Fibroblast of lung (primary cell): ENCODE measurements at regions not wholly inside any gene's neighbourhood (a gene's known extent, or its start where the extent isn't known, plus 50 kb on each side); places are given as distances from the start of the nearest gene placed in this dataset.

Source experiments
- EZH2 ChIP-seq: IDR thresholded peaks from 2 replicates; pipeline ENCODE4 v1.5.1; 2012; ENCODE audit warnings: low read length, control low read depth, mild to moderate bottlenecking; ENCODE audit errors: missing control alignments
- TF ChIP-seq, protein P1 (sequence below), 2 donors: IDR thresholded peaks in 1 of 2; conservative IDR thresholded peaks in 1 of 2; 1 replicate in 1 of 2; 2 replicates in 1 of 2; pipeline ENCODE4 v1.5.1; 2011 to 2012; ENCODE audit warnings: low read length in 2 of 2, control low read depth in 1 of 2, inconsistent platforms in 1 of 2, low read depth in 1 of 2, mild to moderate bottlenecking in 1 of 2

DNA sequence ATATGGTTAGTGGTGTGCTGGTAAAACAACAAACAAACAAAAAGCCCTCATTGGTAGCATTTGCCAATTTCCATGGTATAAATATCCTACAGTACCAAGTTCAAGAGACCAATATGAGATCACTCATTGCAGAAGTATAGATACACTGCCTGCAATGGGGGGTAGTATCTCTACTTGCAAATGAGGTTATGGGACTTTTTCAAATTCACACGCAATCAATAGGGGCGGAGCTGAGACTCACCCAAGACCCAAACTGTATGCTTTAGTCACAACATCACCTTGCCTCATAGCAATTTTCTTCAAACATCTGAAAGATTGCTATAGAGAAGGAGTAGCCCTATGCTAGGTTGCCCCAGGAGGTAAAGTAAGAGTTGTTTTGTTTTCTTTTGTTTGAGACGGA lies 93.7 kb downstream of the VCPKMT start:
- TF ChIP-seq, protein P1, sequence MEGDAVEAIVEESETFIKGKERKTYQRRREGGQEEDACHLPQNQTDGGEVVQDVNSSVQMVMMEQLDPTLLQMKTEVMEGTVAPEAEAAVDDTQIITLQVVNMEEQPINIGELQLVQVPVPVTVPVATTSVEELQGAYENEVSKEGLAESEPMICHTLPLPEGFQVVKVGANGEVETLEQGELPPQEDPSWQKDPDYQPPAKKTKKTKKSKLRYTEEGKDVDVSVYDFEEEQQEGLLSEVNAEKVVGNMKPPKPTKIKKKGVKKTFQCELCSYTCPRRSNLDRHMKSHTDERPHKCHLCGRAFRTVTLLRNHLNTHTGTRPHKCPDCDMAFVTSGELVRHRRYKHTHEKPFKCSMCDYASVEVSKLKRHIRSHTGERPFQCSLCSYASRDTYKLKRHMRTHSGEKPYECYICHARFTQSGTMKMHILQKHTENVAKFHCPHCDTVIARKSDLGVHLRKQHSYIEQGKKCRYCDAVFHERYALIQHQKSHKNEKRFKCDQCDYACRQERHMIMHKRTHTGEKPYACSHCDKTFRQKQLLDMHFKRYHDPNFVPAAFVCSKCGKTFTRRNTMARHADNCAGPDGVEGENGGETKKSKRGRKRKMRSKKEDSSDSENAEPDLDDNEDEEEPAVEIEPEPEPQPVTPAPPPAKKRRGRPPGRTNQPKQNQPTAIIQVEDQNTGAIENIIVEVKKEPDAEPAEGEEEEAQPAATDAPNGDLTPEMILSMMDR (conservative IDR thresholded peaks at IDR 0.05 in 1 of 2, IDR thresholded peaks at IDR 0.05 in 1 of 2; ENCODE audit: low read depth in 1 of 2, low read length in 2 of 2): no peak
- no peak for TF ChIP-seq EZH2
